IMR-90 (cell line): ENCODE measurements at regions not wholly inside any gene's neighbourhood (a gene's known extent, or its start where the extent isn't known, plus 50 kb on each side); places are given as distances from the start of the nearest gene placed in this dataset.

Experiments
- ATAC-seq: fragments of 200-7000 bp; cut with Tn5 transposase; 2 replicates; pipeline ENCODE4 v1.9.1; 2020; ENCODE audit warnings: low read depth, mild to moderate bottlenecking, moderate library complexity
- BruUV-seq: library from RNA; stranded (reverse); fragments of 400-500 nt; replicated peaks from 2 replicates; lab custom pipeline; 2021; lab: Mats Ljungman, UMichigan
- CTCF ChIA-PET: fragments of 300-600 bp; formaldehyde crosslinking; extraction: SDS; loops from one replicate; lab custom pipeline; 2021; ENCODE audit warnings: antibody characterized with exemption; lab: Yijun Ruan, JAX
- POLR2A ChIA-PET: fragments of 300-600 bp; sonication (Branson Sonifier 250); formaldehyde crosslinking; loops from one replicate; lab custom pipeline; 2022; ENCODE audit warnings: antibody characterized with exemption; ENCODE audit not compliant: unreplicated experiment; lab: Charles Lee
- DNase-seq: peaks from one replicate; pipeline ENCODE4 v3.0.0; 2013
- H2AFZ ChIP-seq: replicated peaks from 2 replicates; pipeline ENCODE3; 2013; ENCODE audit warnings: low read length, mild to moderate bottlenecking; ENCODE audit not compliant: poor library complexity
- H2AK5ac ChIP-seq: 2 replicates; pipeline ENCODE4 v1.6.1; 2013; ENCODE audit warnings: low read depth, low read length, inconsistent platforms
- H2AK9ac ChIP-seq: replicated peaks from 2 replicates; pipeline ENCODE3; 2013; ENCODE audit warnings: mild to moderate bottlenecking, low read depth, low read length, moderate library complexity; ENCODE audit not compliant: poor library complexity
- H2BK120ac ChIP-seq: 2 replicates; pipeline ENCODE4 v1.6.1; 2013; ENCODE audit warnings: low read depth, low read length, inconsistent platforms
- H2BK15ac ChIP-seq: 3 replicates; pipeline ENCODE4 v1.6.1; 2013; ENCODE audit warnings: low read depth, low read length, inconsistent platforms
- H2BK20ac ChIP-seq: 2 replicates; pipeline ENCODE4 v1.6.1; 2013; ENCODE audit warnings: low read depth, mild to moderate bottlenecking, inconsistent platforms, low read length, moderate library complexity
- H2BK5ac ChIP-seq: 2 replicates; pipeline ENCODE4 v1.6.1; 2013; ENCODE audit warnings: mild to moderate bottlenecking, low read depth, low read length, inconsistent platforms; ENCODE audit not compliant: poor library complexity, severe bottlenecking
- H3K14ac ChIP-seq: replicated peaks from 2 replicates; pipeline ENCODE4 v1.6.1; 2013; ENCODE audit warnings: low read depth, low read length, inconsistent platforms
- H3K18ac ChIP-seq: 2 replicates; pipeline ENCODE4 v1.6.1; 2013; ENCODE audit warnings: low read depth, low read length, control low read depth
- H3K23ac ChIP-seq: 2 replicates; pipeline ENCODE4 v1.6.1; 2013; ENCODE audit warnings: low read depth, low read length, inconsistent platforms
- H3K27ac ChIP-seq: 2 replicates; pipeline ENCODE4 v1.5.1; 2013; ENCODE audit warnings: mild to moderate bottlenecking, control low read depth, low read length; ENCODE audit not compliant: insufficient read depth
- H3K27me3 ChIP-seq: 2 replicates; pipeline ENCODE4 v1.6.1; 2013; ENCODE audit warnings: low read length; ENCODE audit not compliant: control insufficient read depth, insufficient read depth
- H3K36me3 ChIP-seq: 2 replicates; pipeline ENCODE4 v1.6.1; 2013; ENCODE audit warnings: low read length, mixed read lengths; ENCODE audit not compliant: control insufficient read depth, insufficient read depth
- H3K4ac ChIP-seq: 2 replicates; pipeline ENCODE4 v1.6.1; 2013; ENCODE audit warnings: low read depth, low read length, inconsistent platforms
- H3K4me1 ChIP-seq: 2 replicates; pipeline ENCODE4 v1.6.1; 2013; ENCODE audit warnings: low read length, mixed read lengths; ENCODE audit not compliant: control insufficient read depth, insufficient read depth
- H3K4me2 ChIP-seq: 2 replicates; pipeline ENCODE4 v1.6.1; 2013; ENCODE audit warnings: low read depth, mild to moderate bottlenecking, control low read depth, low read length, moderate library complexity
- H3K4me3 ChIP-seq: 2 replicates; pipeline ENCODE4 v1.5.1; 2013; ENCODE audit warnings: low read depth, mild to moderate bottlenecking, control low read depth, low read length, moderate library complexity; ENCODE audit not compliant: insufficient read depth
- H3K56ac ChIP-seq: 2 replicates; pipeline ENCODE4 v1.6.1; 2013; ENCODE audit warnings: low read length, inconsistent platforms; ENCODE audit not compliant: insufficient read depth; ENCODE audit errors: extremely low read depth
- H3K79me1 ChIP-seq, 2 experiments: 2 replicates each; pipeline ENCODE4 v1.6.1; 2013; ENCODE audit warnings: low read length in 2 of 2, inconsistent platforms in 1 of 2, low read depth in 1 of 2
- H3K9ac ChIP-seq: 2 replicates; pipeline ENCODE4 v1.6.1; 2013; ENCODE audit warnings: low read depth, low read length, control low read depth
- H3K9me1 ChIP-seq: 2 replicates; pipeline ENCODE4 v1.6.1; 2013; ENCODE audit warnings: low read length, inconsistent platforms; ENCODE audit not compliant: insufficient read depth
- H3K9me3 ChIP-seq: 2 replicates; pipeline ENCODE4 v1.6.1; 2013; ENCODE audit warnings: low read length; ENCODE audit not compliant: control insufficient read depth, insufficient read depth
- H4K20me1 ChIP-seq: 2 replicates; pipeline ENCODE4 v1.6.1; 2013; ENCODE audit warnings: low read length, inconsistent platforms; ENCODE audit not compliant: insufficient read depth
- H4K5ac ChIP-seq: 2 replicates; pipeline ENCODE4 v1.6.1; 2013; ENCODE audit warnings: mild to moderate bottlenecking, low read depth, low read length, control low read depth
- H4K8ac ChIP-seq, 2 experiments: 2 replicates each; pipeline ENCODE4 v1.6.1; 2013; ENCODE audit warnings: low read depth in 2 of 2, low read length in 2 of 2, control low read depth in 1 of 2, inconsistent platforms in 1 of 2
- H4K91ac ChIP-seq: 2 replicates; pipeline ENCODE4 v1.6.1; 2013; ENCODE audit warnings: low read depth, low read length, inconsistent platforms; ENCODE audit not compliant: insufficient read depth
- BHLHE40 ChIP-seq: fragments of 150-350 bp; IDR thresholded peaks from 2 replicates; pipeline ENCODE4 v1.6.1; 2016; ENCODE audit warnings: mild to moderate bottlenecking, low read depth, low read length
- CEBPB ChIP-seq: IDR thresholded peaks from 2 replicates; pipeline ENCODE4 v1.6.1; 2012; ENCODE audit warnings: low read depth, low read length, improper control_type of control experiment
- CHD1 ChIP-seq: IDR thresholded peaks from 2 replicates; pipeline ENCODE4 v1.6.1; 2012; ENCODE audit warnings: low read depth, low read length, improper control_type of control experiment
- CTCF ChIP-seq: conservative IDR thresholded peaks from 2 replicates; pipeline ENCODE4 v1.5.1; 2012; ENCODE audit warnings: mild to moderate bottlenecking, low read depth, low read length, improper control_type of control experiment
- ELK1 ChIP-seq: fragments of 150-350 bp; IDR thresholded peaks from 2 replicates; pipeline ENCODE4 v1.6.1; 2016; ENCODE audit warnings: low read depth, mild to moderate bottlenecking, low read length, moderate library complexity, borderline replicate concordance
- FOS ChIP-seq: fragments of 150-350 bp; IDR thresholded peaks from 2 replicates; pipeline ENCODE4 v1.6.1; 2016; ENCODE audit warnings: low read depth, low read length
- MAFK ChIP-seq: IDR thresholded peaks from 2 replicates; pipeline ENCODE4 v1.6.1; 2012; ENCODE audit warnings: low read depth, low read length, improper control_type of control experiment
- MAZ ChIP-seq: IDR thresholded peaks from 2 replicates; pipeline ENCODE4 v1.6.1; 2012; ENCODE audit warnings: low read depth, mild to moderate bottlenecking, low read length, improper control_type of control experiment, moderate library complexity, borderline replicate concordance
- MXI1 ChIP-seq: IDR thresholded peaks from 2 replicates; pipeline ENCODE4 v1.6.1; 2012; ENCODE audit warnings: low read depth, mild to moderate bottlenecking, low read length, moderate library complexity, borderline replicate concordance
- NFE2L2 ChIP-seq: fragments of 150-350 bp; IDR thresholded peaks from 2 replicates; pipeline ENCODE4 v1.6.1; 2016; ENCODE audit warnings: low read depth, mild to moderate bottlenecking, low read length
- POLR2A ChIP-seq: IDR thresholded peaks from 2 replicates; pipeline ENCODE4 v1.6.1; 2012; ENCODE audit warnings: mild to moderate bottlenecking, low read depth, low read length
- RAD21 ChIP-seq: IDR thresholded peaks from 2 replicates; pipeline ENCODE4 v1.6.1; 2012; ENCODE audit warnings: low read length, improper control_type of control experiment
- RCOR1 ChIP-seq: IDR thresholded peaks from 2 replicates; pipeline ENCODE4 v1.6.1; 2012; ENCODE audit warnings: mild to moderate bottlenecking, low read length, improper control_type of control experiment; ENCODE audit not compliant: insufficient replicate concordance
- RFX5 ChIP-seq: IDR thresholded peaks from 2 replicates; pipeline ENCODE4 v1.8.0; 2012; ENCODE audit warnings: low read depth, mild to moderate bottlenecking, low read length, moderate library complexity
- SMC3 ChIP-seq: fragments of 150-350 bp; IDR thresholded peaks from 2 replicates; pipeline ENCODE4 v1.6.1; 2016; ENCODE audit warnings: low read depth, mild to moderate bottlenecking, antibody characterized with exemption, low read length, moderate library complexity
- USF2 ChIP-seq: fragments of 150-350 bp; IDR thresholded peaks from 2 replicates; pipeline ENCODE4 v1.6.1; 2017; ENCODE audit warnings: mild to moderate bottlenecking, antibody characterized with exemption, low read length, low read depth
- WGBS, 2 experiments: methylation state at CpG; one replicate each; pipeline versions ENCODE4 v1.1.5 to v1.1.7; 2013; ENCODE audit warnings: missing lambda C conversion rate in 2 of 2; ENCODE audit not compliant: insufficient read length in 1 of 2; ENCODE audit errors: extremely low coverage in 2 of 2; 5-methylcytosine and 5-hydroxymethylcytosine counted together
- dilution Hi-C: fragments of 300-500 bp; cut with HindIII; formaldehyde crosslinking; loops from one replicate; pipeline ENCODE4 v1.14.3; 2018; ENCODE audit warnings: low sequenced_read_pairs; ENCODE audit not compliant: unreplicated experiment
- in situ Hi-C: fragments of 300-500 bp; cut with MboI; formaldehyde crosslinking; loops from 3 replicates; pipeline ENCODE4 v1.14.3; 2019; ENCODE audit warnings: low sequenced_read_pairs, inconsistent platforms, mixed read lengths
- intact Hi-C: fragments of 100-400 bp; cut with micrococcal nuclease; formaldehyde crosslinking; loops from 2 replicates; pipeline ENCODE4 v1.10.0; 2022

GRCh38 chr10:129047600-129047999 lies 419.4 kb upstream of the MGMT start:
- DNase-seq (no peak), ATAC-seq (no peak)
- H2BK15ac ChIP-seq, result no peak overlapping the region; the same call in 2 of the 3 replicates
- intact Hi-C loops, result no loop called here
- POLR2A ChIA-PET, result no interaction called here
- no peaks in the 10 kb centered on the region for H3K9me1 ChIP-seq
- H2BK20ac ChIP-seq, result no peak overlapping the region
- H3K14ac ChIP-seq, result no peak overlapping the region
- dilution Hi-C loops, result no loop called here
- H3K36me3 ChIP-seq, result no peaks in the 10 kb centered on the region
- no peak overlapping the region for H4K91ac ChIP-seq
- H2AFZ ChIP-seq, result no peak overlapping the region
- CTCF ChIA-PET, result no interaction called here
- no peak overlapping the region for H2AK5ac ChIP-seq
- no peaks in the 10 kb centered on the region for H3K27me3 ChIP-seq
- H2BK5ac ChIP-seq, result no peak overlapping the region
- TF ChIP-seq MXI1 (no peak), NFE2L2 (no peak), CHD1 (no peak), RCOR1 (no peak), FOS (no peak), MAZ (no peak), SMC3 (no peak), BHLHE40 (no peak), RAD21 (no peak), CEBPB (no peak), POLR2A (no peak), CTCF (no peak), MAFK (no peak), ELK1 (no peak), RFX5 (no peak), USF2 (no peak)
- H3K56ac ChIP-seq, result no peak overlapping the region
- peaks cover 11% of the 10 kb centered on the region for H3K9me3 ChIP-seq
- BruUV-seq, result no TSS peak
- no peak overlapping the region for H2BK120ac ChIP-seq
- no peak overlapping the region for H3K18ac ChIP-seq
- no peak overlapping the region for H3K27ac ChIP-seq
- no peaks in the 10 kb centered on the region for H3K4me1 ChIP-seq
- no CpG with 5 or more reads among the region's 3 CpGs for WGBS, 2 experiments
- no peaks in the 10 kb centered on the region for H4K20me1 ChIP-seq
- no peak overlapping the region for H3K4me3 ChIP-seq
- H2AK9ac ChIP-seq, result no peak overlapping the region
- no peak overlapping the region for H3K4me2 ChIP-seq
- no peak overlapping the region for H4K8ac ChIP-seq
- H3K4ac ChIP-seq, result no peak overlapping the region
- no peak overlapping the region for H4K5ac ChIP-seq
- H3K23ac ChIP-seq, result no peak overlapping the region
- no peak overlapping the region for H3K9ac ChIP-seq
- no peaks in the 10 kb centered on the region for H3K79me1 ChIP-seq
- in situ Hi-C loops, result no loop called here
